Liver (tissue), 8 donors: ENCODE measurements at regions not wholly inside any gene's neighbourhood (a gene's known extent, or its start where the extent isn't known, plus 50 kb on each side); places are given as distances from the start of the nearest gene placed in this dataset.

Source experiments
- DNase-seq: peaks from one replicate; pipeline ENCODE4 v3.0.0-alpha.2; 2017; ENCODE audit warnings: low spot score
- H3K27ac ChIP-seq, 2 donors: one replicate each; pipeline ENCODE4 v1.7.0; 2013; ENCODE audit warnings: inconsistent platforms in 2 of 2, low read length in 2 of 2, control low read depth in 1 of 2, low read depth in 1 of 2, mild to moderate bottlenecking in 1 of 2
- H3K27me3 ChIP-seq, 4 donors: one replicate each; pipeline versions ENCODE4 v1.6.1 to v1.7.0; 2013; ENCODE audit warnings: low read length in 3 of 4, inconsistent platforms in 1 of 4, mild to moderate bottlenecking in 1 of 4, moderate library complexity in 1 of 4; ENCODE audit not compliant: control insufficient read depth in 4 of 4, insufficient read depth in 4 of 4
- H3K36me3 ChIP-seq, 4 donors: one replicate each; pipeline versions ENCODE4 v1.6.1 to v1.7.0; 2013; ENCODE audit warnings: low read length in 3 of 4, mild to moderate bottlenecking in 3 of 4, low read depth in 1 of 4, moderate library complexity in 1 of 4; ENCODE audit not compliant: control insufficient read depth in 4 of 4, insufficient read depth in 3 of 4
- H3K4me1 ChIP-seq, 4 donors: one replicate each; pipeline versions ENCODE4 v1.6.1 to v1.7.0; 2013; ENCODE audit warnings: low read length in 3 of 4, mild to moderate bottlenecking in 3 of 4, moderate library complexity in 1 of 4; ENCODE audit not compliant: control insufficient read depth in 4 of 4, insufficient read depth in 4 of 4
- H3K4me3 ChIP-seq, 3 donors: one replicate each; pipeline versions ENCODE4 v1.6.1 to v1.7.0; 2013; ENCODE audit warnings: low read length in 3 of 3, control low read depth in 1 of 3, low read depth in 1 of 3, mild to moderate bottlenecking in 1 of 3
- H3K9ac ChIP-seq, 2 donors: one replicate each; pipeline ENCODE4 v1.7.0; 2013; ENCODE audit warnings: low read length in 2 of 2, mild to moderate bottlenecking in 2 of 2, moderate library complexity in 2 of 2, control low read depth in 1 of 2, low read depth in 1 of 2
- H3K9me3 ChIP-seq, 4 donors: one replicate each; pipeline versions ENCODE4 v1.6.1 to v1.7.0; 2013; ENCODE audit warnings: low read length in 3 of 4; ENCODE audit not compliant: control insufficient read depth in 4 of 4
- EGR1 ChIP-seq, 2 donors: IDR thresholded peaks; 2 replicates each; pipeline ENCODE4 v1.6.1; 2016 to 2018; ENCODE audit warnings: antibody characterized with exemption in 2 of 2, low read depth in 2 of 2
- FOXA1 ChIP-seq: IDR thresholded peaks from 2 replicates; pipeline ENCODE4 v1.6.1; 2016; ENCODE audit warnings: antibody characterized with exemption
- FOXA2 ChIP-seq: IDR thresholded peaks from 2 replicates; pipeline ENCODE4 v1.6.1; 2016; ENCODE audit warnings: antibody characterized with exemption
- GABPA ChIP-seq, 2 donors: IDR thresholded peaks in 1 of 2; conservative IDR thresholded peaks in 1 of 2; 2 replicates each; pipeline ENCODE4 v1.6.1; 2016; ENCODE audit warnings: antibody characterized with exemption in 2 of 2, mild to moderate bottlenecking in 1 of 2, moderate library complexity in 1 of 2
- HNF4A ChIP-seq, 2 donors: conservative IDR thresholded peaks; 2 replicates each; pipeline ENCODE4 v1.6.1; 2016; ENCODE audit warnings: antibody characterized with exemption in 2 of 2, mild to moderate bottlenecking in 2 of 2
- HNF4G ChIP-seq: IDR thresholded peaks from 2 replicates; pipeline ENCODE4 v1.6.1; 2016; ENCODE audit warnings: antibody characterized with exemption
- JUND ChIP-seq, 2 donors: IDR thresholded peaks; 2 replicates each; pipeline ENCODE4 v1.6.1; 2016; ENCODE audit warnings: antibody characterized with exemption in 2 of 2
- NR2F2 ChIP-seq: IDR thresholded peaks from 2 replicates; pipeline ENCODE4 v1.6.1; 2016; ENCODE audit warnings: antibody characterized with exemption
- RAD21 ChIP-seq, 2 donors: IDR thresholded peaks; 2 replicates each; pipeline ENCODE4 v1.6.1; 2016; ENCODE audit warnings: antibody characterized with exemption in 2 of 2, mild to moderate bottlenecking in 2 of 2
- RXRA ChIP-seq, 2 donors: IDR thresholded peaks; 2 replicates each; pipeline ENCODE4 v1.6.1; 2017 to 2018; ENCODE audit warnings: antibody characterized with exemption in 2 of 2, mild to moderate bottlenecking in 1 of 2
- SP1 ChIP-seq: IDR thresholded peaks from 2 replicates; pipeline ENCODE4 v1.6.1; 2018; ENCODE audit warnings: antibody characterized with exemption, mild to moderate bottlenecking
- TAF1 ChIP-seq: conservative IDR thresholded peaks from 2 replicates; pipeline ENCODE4 v1.6.1; 2016; ENCODE audit warnings: antibody characterized with exemption, mild to moderate bottlenecking
- YY1 ChIP-seq: IDR thresholded peaks from 2 replicates; pipeline ENCODE4 v1.6.1; 2016; ENCODE audit warnings: antibody characterized with exemption, mild to moderate bottlenecking
- WGBS: extraction: QIAGEN DNeasy Blood & Tissue Kit; methylation state at CpG from one replicate; pipeline ENCODE4 v1.1.7; 2013; 5-methylcytosine and 5-hydroxymethylcytosine counted together
- TF ChIP-seq, protein P1 (sequence below): fragments of 150-350 bp; IDR thresholded peaks from 2 replicates; pipeline ENCODE4 v1.5.1; 2017; ENCODE audit warnings: improper control_type of control experiment, low read depth, low read length; ENCODE audit not compliant: missing input control
- TF ChIP-seq, protein P2 (sequence below): IDR thresholded peaks from 2 replicates; pipeline ENCODE4 v1.6.1; 2016; ENCODE audit warnings: antibody characterized with exemption
- TF ChIP-seq, protein P3 (sequence below): IDR thresholded peaks from 2 replicates; pipeline ENCODE4 v1.6.1; 2016; ENCODE audit warnings: antibody characterized with exemption, mild to moderate bottlenecking
- TF ChIP-seq, protein P4 (sequence below): IDR thresholded peaks from 2 replicates; pipeline ENCODE4 v1.6.1; 2016; ENCODE audit warnings: antibody characterized with exemption
- TF ChIP-seq, protein P5 (sequence below): IDR thresholded peaks from 2 replicates; pipeline ENCODE4 v1.6.1; 2016; ENCODE audit warnings: antibody characterized with exemption
- donor health status: healthy.
- donor health status: healthy.
- donor health status: healthy.
- donor health status: healthy.
- donor health status: healthy.

DNA sequence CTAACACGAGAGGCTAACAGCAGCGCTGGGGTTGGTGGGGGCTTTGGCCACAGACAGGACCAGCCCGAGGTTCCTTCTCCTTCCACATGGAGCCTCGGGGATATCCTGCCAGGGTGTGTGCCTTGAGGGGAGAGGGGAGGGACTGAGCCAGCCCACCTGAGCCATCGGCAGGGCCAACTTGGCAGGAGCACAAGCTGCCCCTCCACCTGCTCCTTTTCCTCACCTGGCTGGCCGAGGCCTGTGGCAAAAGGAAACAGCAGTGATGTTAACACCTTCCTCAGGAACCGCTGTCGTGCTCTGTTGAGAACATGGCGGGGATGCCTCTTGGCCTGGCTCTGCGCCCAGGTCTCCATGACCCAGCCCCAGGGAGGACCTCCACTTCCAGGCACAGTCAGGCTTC, 255.1 kb upstream of the PPP2R2D start:
- Histone ChIP-seq H3K9me3 (no peaks in the 10 kb centered on the region), H3K36me3 (no peaks in the 10 kb centered on the region), H3K27ac (no peak overlapping the region), H3K9ac (no peak overlapping the region), H3K4me3 (no peak overlapping the region), H3K27me3 (no peaks in the 10 kb centered on the region), H3K4me1 (no peaks in the 10 kb centered on the region)
- TF ChIP-seq, protein P1, sequence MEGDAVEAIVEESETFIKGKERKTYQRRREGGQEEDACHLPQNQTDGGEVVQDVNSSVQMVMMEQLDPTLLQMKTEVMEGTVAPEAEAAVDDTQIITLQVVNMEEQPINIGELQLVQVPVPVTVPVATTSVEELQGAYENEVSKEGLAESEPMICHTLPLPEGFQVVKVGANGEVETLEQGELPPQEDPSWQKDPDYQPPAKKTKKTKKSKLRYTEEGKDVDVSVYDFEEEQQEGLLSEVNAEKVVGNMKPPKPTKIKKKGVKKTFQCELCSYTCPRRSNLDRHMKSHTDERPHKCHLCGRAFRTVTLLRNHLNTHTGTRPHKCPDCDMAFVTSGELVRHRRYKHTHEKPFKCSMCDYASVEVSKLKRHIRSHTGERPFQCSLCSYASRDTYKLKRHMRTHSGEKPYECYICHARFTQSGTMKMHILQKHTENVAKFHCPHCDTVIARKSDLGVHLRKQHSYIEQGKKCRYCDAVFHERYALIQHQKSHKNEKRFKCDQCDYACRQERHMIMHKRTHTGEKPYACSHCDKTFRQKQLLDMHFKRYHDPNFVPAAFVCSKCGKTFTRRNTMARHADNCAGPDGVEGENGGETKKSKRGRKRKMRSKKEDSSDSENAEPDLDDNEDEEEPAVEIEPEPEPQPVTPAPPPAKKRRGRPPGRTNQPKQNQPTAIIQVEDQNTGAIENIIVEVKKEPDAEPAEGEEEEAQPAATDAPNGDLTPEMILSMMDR: no peak
- TF ChIP-seq, protein P2, sequence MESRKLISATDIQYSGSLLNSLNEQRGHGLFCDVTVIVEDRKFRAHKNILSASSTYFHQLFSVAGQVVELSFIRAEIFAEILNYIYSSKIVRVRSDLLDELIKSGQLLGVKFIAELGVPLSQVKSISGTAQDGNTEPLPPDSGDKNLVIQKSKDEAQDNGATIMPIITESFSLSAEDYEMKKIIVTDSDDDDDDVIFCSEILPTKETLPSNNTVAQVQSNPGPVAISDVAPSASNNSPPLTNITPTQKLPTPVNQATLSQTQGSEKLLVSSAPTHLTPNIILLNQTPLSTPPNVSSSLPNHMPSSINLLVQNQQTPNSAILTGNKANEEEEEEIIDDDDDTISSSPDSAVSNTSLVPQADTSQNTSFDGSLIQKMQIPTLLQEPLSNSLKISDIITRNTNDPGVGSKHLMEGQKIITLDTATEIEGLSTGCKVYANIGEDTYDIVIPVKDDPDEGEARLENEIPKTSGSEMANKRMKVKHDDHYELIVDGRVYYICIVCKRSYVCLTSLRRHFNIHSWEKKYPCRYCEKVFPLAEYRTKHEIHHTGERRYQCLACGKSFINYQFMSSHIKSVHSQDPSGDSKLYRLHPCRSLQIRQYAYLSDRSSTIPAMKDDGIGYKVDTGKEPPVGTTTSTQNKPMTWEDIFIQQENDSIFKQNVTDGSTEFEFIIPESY: no peak
- TF ChIP-seq GABPA (IDR thresholded peaks at IDR 0.05 in 1 of 2, conservative IDR thresholded peaks at IDR 0.05 in 1 of 2) (no peak), SP1 (no peak), TAF1 (no peak), FOXA1 (no peak), JUND (IDR thresholded peaks at IDR 0.05) (no peak), HNF4G (no peak), RXRA (IDR thresholded peaks at IDR 0.05) (no peak), RAD21 (IDR thresholded peaks at IDR 0.05) (no peak), EGR1 (IDR thresholded peaks at IDR 0.05; ENCODE audit: low read depth in 2 of 2) (no peak), FOXA2 (no peak), HNF4A (conservative IDR thresholded peaks at IDR 0.05) (no peak), YY1 (no peak), NR2F2 (no peak)
- TF ChIP-seq, protein P3, sequence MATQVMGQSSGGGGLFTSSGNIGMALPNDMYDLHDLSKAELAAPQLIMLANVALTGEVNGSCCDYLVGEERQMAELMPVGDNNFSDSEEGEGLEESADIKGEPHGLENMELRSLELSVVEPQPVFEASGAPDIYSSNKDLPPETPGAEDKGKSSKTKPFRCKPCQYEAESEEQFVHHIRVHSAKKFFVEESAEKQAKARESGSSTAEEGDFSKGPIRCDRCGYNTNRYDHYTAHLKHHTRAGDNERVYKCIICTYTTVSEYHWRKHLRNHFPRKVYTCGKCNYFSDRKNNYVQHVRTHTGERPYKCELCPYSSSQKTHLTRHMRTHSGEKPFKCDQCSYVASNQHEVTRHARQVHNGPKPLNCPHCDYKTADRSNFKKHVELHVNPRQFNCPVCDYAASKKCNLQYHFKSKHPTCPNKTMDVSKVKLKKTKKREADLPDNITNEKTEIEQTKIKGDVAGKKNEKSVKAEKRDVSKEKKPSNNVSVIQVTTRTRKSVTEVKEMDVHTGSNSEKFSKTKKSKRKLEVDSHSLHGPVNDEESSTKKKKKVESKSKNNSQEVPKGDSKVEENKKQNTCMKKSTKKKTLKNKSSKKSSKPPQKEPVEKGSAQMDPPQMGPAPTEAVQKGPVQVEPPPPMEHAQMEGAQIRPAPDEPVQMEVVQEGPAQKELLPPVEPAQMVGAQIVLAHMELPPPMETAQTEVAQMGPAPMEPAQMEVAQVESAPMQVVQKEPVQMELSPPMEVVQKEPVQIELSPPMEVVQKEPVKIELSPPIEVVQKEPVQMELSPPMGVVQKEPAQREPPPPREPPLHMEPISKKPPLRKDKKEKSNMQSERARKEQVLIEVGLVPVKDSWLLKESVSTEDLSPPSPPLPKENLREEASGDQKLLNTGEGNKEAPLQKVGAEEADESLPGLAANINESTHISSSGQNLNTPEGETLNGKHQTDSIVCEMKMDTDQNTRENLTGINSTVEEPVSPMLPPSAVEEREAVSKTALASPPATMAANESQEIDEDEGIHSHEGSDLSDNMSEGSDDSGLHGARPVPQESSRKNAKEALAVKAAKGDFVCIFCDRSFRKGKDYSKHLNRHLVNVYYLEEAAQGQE: no peak
- TF ChIP-seq, protein P4, sequence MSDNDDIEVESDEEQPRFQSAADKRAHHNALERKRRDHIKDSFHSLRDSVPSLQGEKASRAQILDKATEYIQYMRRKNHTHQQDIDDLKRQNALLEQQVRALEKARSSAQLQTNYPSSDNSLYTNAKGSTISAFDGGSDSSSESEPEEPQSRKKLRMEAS: no peak
- TF ChIP-seq, protein P5, sequence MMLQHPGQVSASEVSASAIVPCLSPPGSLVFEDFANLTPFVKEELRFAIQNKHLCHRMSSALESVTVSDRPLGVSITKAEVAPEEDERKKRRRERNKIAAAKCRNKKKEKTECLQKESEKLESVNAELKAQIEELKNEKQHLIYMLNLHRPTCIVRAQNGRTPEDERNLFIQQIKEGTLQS: no peak
- DNase-seq: no peak
- 87% methylated on average over 10 of the region's 10 CpGs for WGBS
